A673 (cell line): ENCODE measurements at regions not wholly inside any gene's neighbourhood (a gene's known extent, or its start where the extent isn't known, plus 50 kb on each side); places are given as distances from the start of the nearest gene placed in this dataset.
"Not testable (repeated sequence)": the region's sequence is repeated elsewhere in the genome, so short reads cannot be mapped to it uniquely, and the experiment has no call there.

Source experiments
- EZH2 ChIP-seq: fragments of 200-600 bp; sonication (generic); IDR thresholded peaks from 2 replicates; pipeline ENCODE4 v1.6.1; 2017; ENCODE audit warnings: borderline replicate concordance, low read depth, mild to moderate bottlenecking, mixed read lengths, antibody characterized with exemption, low read length; ENCODE audit not compliant: poor library complexity, severe bottlenecking
- TF ChIP-seq, protein P1 (sequence below): fragments of 300-800, 200-600 bp; sonication (generic); conservative IDR thresholded peaks from 2 replicates; pipeline ENCODE4 v1.5.1; 2017; ENCODE audit warnings: low read depth, mild to moderate bottlenecking, antibody characterized with exemption, low read length, moderate library complexity, mixed read lengths

DNA sequence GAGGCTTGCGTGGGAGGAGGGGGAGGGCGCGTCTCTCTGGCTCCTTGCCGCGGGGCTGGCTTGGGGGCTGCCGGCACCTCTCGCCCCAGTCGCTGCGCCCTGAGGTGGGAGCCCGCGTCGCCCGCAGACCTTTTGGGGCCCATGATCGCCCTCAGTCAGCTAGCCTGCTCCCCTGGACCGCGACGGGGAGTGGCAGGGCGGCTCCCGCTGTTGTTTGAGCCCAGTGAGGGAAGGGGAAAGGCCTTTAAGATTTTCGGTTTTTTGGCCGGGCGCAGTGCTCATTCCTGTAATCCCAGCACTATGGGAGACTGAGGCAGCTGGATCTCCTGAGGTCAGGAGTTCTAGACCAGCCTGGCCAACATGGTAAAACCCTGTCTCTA, 62.4 kb upstream of the GOLGA6L4 start:
- TF ChIP-seq, protein P1, sequence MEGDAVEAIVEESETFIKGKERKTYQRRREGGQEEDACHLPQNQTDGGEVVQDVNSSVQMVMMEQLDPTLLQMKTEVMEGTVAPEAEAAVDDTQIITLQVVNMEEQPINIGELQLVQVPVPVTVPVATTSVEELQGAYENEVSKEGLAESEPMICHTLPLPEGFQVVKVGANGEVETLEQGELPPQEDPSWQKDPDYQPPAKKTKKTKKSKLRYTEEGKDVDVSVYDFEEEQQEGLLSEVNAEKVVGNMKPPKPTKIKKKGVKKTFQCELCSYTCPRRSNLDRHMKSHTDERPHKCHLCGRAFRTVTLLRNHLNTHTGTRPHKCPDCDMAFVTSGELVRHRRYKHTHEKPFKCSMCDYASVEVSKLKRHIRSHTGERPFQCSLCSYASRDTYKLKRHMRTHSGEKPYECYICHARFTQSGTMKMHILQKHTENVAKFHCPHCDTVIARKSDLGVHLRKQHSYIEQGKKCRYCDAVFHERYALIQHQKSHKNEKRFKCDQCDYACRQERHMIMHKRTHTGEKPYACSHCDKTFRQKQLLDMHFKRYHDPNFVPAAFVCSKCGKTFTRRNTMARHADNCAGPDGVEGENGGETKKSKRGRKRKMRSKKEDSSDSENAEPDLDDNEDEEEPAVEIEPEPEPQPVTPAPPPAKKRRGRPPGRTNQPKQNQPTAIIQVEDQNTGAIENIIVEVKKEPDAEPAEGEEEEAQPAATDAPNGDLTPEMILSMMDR = not testable (repeated sequence)
- TF ChIP-seq EZH2 = not testable (repeated sequence)
